GM23248 (cell line): ENCODE measurements at regions not wholly inside any gene's neighbourhood (a gene's known extent, or its start where the extent isn't known, plus 50 kb on each side); places are given as distances from the start of the nearest gene placed in this dataset.
"Not testable (repeated sequence)": the region's sequence is repeated elsewhere in the genome, so short reads cannot be mapped to it uniquely, and the experiment has no call there.

Source experiments
- DNase-seq: peaks from one replicate; pipeline ENCODE4 v3.0.0-alpha.2; 2015
- H2AFZ ChIP-seq: fragments of 200-600 bp; sonication (generic); 2 replicates; pipeline ENCODE4 v1.6.1; 2016; ENCODE audit warnings: antibody characterized with exemption
- H3F3A ChIP-seq: fragments of 200-600 bp; sonication (generic); 2 replicates; pipeline ENCODE4 v1.6.1; 2016; ENCODE audit warnings: mild to moderate bottlenecking, antibody characterized with exemption, mixed run types; ENCODE audit not compliant: insufficient read depth
- H3K27ac ChIP-seq: fragments of 200-600 bp; sonication (generic); 2 replicates; pipeline ENCODE4 v1.5.1; 2016; ENCODE audit warnings: mild to moderate bottlenecking
- H3K27me3 ChIP-seq: fragments of 200-600 bp; sonication (generic); replicated peaks from 2 replicates; pipeline ENCODE4 v1.6.1; 2016; ENCODE audit warnings: mild to moderate bottlenecking; ENCODE audit not compliant: insufficient read depth
- H3K36me3 ChIP-seq: fragments of 200-600 bp; sonication (generic); 2 replicates; pipeline ENCODE4 v1.6.1; 2016; ENCODE audit warnings: low read depth, mild to moderate bottlenecking
- H3K4me1 ChIP-seq: fragments of 200-600 bp; sonication (generic); 2 replicates; pipeline ENCODE4 v1.6.1; 2016; ENCODE audit warnings: mild to moderate bottlenecking; ENCODE audit not compliant: insufficient read depth
- H3K4me2 ChIP-seq: fragments of 200-600 bp; sonication (generic); one replicate; pipeline ENCODE4 v1.6.1; 2016; ENCODE audit warnings: mild to moderate bottlenecking; ENCODE audit not compliant: unreplicated experiment
- H3K4me3 ChIP-seq: fragments of 200-600 bp; sonication (generic); 2 replicates; pipeline ENCODE4 v1.5.1; 2016; ENCODE audit warnings: mild to moderate bottlenecking
- H3K79me2 ChIP-seq: fragments of 200-600 bp; sonication (generic); 2 replicates; pipeline ENCODE4 v1.6.1; 2016; ENCODE audit warnings: mild to moderate bottlenecking; ENCODE audit not compliant: insufficient read depth
- H3K9ac ChIP-seq: fragments of 200-600 bp; sonication (generic); 2 replicates; pipeline ENCODE4 v1.6.1; 2016; ENCODE audit warnings: mild to moderate bottlenecking
- H3K9me2 ChIP-seq: fragments of 200-600 bp; sonication (generic); 2 replicates; pipeline ENCODE4 v1.6.1; 2016; ENCODE audit warnings: mixed run types, mild to moderate bottlenecking, moderate library complexity; ENCODE audit not compliant: insufficient read depth
- H3K9me3 ChIP-seq: fragments of 200-600 bp; sonication (generic); one replicate; pipeline ENCODE4 v1.6.1; 2017; ENCODE audit warnings: low read depth
- H4K20me1 ChIP-seq: fragments of 200-600 bp; sonication (generic); 2 replicates; pipeline ENCODE4 v1.6.0; 2016; ENCODE audit not compliant: insufficient read depth
- EZH2 ChIP-seq: fragments of 200-600 bp; sonication (generic); IDR thresholded peaks from 2 replicates; pipeline ENCODE4 v1.6.1; 2018; ENCODE audit warnings: antibody characterized with exemption, mild to moderate bottlenecking; ENCODE audit not compliant: insufficient read depth, poor library complexity, severe bottlenecking
- EZH2phosphoT487 ChIP-seq: fragments of 200-600 bp; sonication (generic); IDR thresholded peaks from 2 replicates; pipeline ENCODE4 v1.6.1; 2018; ENCODE audit warnings: antibody characterized with exemption, moderate library complexity, mild to moderate bottlenecking, low read depth; ENCODE audit not compliant: insufficient read depth
- WGBS, 2 experiments: methylation state at CpG; one replicate each; pipeline ENCODE4 v1.1.6; 2015 to 2017; ENCODE audit warnings: low lambda C conversion rate in 2 of 2, low coverage in 1 of 2; ENCODE audit errors: missing lambda C conversion rate in 2 of 2; 5-methylcytosine and 5-hydroxymethylcytosine counted together
- in situ Hi-C: fragments of 300-500 bp; cut with MboI; formaldehyde crosslinking; loops from 2 replicates; pipeline ENCODE4 v1.15.0; 2020

DNA sequence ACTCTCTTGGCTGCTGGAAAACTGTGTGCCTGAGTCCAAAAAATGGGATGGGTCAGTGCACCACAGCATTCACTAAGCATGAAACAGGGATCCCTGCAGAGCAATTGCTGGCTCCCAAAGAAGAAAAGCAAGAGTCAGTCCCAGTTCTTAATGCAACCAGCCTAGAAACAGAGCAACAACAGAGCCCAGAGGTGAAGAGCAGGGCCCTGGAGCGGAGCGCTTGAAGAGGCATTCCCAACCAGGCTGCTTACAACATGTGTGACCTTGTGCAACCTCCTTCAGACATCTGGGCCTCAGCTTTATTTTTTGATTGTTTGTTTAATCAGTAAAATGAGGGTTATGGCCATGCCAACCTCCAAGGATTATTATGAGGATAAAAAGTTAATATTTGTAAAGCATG, 543.7 kb upstream of the COBL start:
- Histone ChIP-seq H3K9ac (no peak overlapping the region), H4K20me1 (no peaks in the 10 kb centered on the region), H3K36me3 (no peaks in the 10 kb centered on the region), H3K9me2 (no peaks in the 10 kb centered on the region), H3F3A (no peaks in the 10 kb centered on the region), H3K27ac (no peak overlapping the region), H3K4me3 (no peak overlapping the region), H3K4me1 (no peaks in the 10 kb centered on the region), H3K27me3 (no peaks in the 10 kb centered on the region), H3K79me2 (no peaks in the 10 kb centered on the region), H2AFZ (no peak overlapping the region), H3K4me2 (no peak overlapping the region), H3K9me3 (no peaks in the 10 kb centered on the region)
- no peak for DNase-seq
- 5 to 7% methylated on average over 2 of the region's 2 CpGs for WGBS, 2 experiments
- in situ Hi-C loops, result no loop called here
- TF ChIP-seq EZH2phosphoT487, result no peak
- TF ChIP-seq EZH2, result no peak

GRCh38 chr7:51850126-51850525, 533.5 kb upstream of the COBL start:
- TF ChIP-seq EZH2phosphoT487, result no peak
- no peak for TF ChIP-seq EZH2
- Histone ChIP-seq H3K27me3 (no peaks in the 10 kb centered on the region), H3K4me3 (no peak overlapping the region)

GRCh38 chr7:51847461-51848134, 531.0 kb upstream of the COBL start:
- Histone ChIP-seq H3K27me3 (no peaks in the 10 kb centered on the region), H3K27ac (no peak overlapping the region), H3K79me2 (no peaks in the 10 kb centered on the region), H3K4me2 (no peak overlapping the region), H3K4me3 (no peak overlapping the region), H3K9me2 (no peaks in the 10 kb centered on the region), H4K20me1 (no peaks in the 10 kb centered on the region), H3F3A (no peaks in the 10 kb centered on the region), H3K4me1 (no peaks in the 10 kb centered on the region), H3K9ac (no peak overlapping the region), H2AFZ (no peak overlapping the region), H3K9me3 (no peaks in the 10 kb centered on the region), H3K36me3 (no peaks in the 10 kb centered on the region)
- WGBS, 2 experiments, result 3 to 6% methylated on average over 7 of the region's 7 CpGs
- no peak for TF ChIP-seq EZH2
- TF ChIP-seq EZH2phosphoT487, result no peak
- in situ Hi-C loops, result no loop called here
- DNase-seq, result no peak

More at GRCh38 chr7:51850126-51850525, 533.5 kb upstream of the COBL start:
- Histone ChIP-seq H3K9ac (no peak overlapping the region), H3K9me3 (no peaks in the 10 kb centered on the region), H2AFZ (no peak overlapping the region), H4K20me1 (no peaks in the 10 kb centered on the region), H3K4me1 (no peaks in the 10 kb centered on the region), H3K36me3 (no peaks in the 10 kb centered on the region), H3K9me2 (no peaks in the 10 kb centered on the region), H3K4me2 (no peak overlapping the region), H3F3A (no peaks in the 10 kb centered on the region), H3K27ac (no peak overlapping the region), H3K79me2 (no peaks in the 10 kb centered on the region)
- no peak for DNase-seq
- in situ Hi-C loops, result no loop called here
- WGBS, 2 experiments, result 27 to 29% methylated on average over 2 of the region's 2 CpGs

DNA sequence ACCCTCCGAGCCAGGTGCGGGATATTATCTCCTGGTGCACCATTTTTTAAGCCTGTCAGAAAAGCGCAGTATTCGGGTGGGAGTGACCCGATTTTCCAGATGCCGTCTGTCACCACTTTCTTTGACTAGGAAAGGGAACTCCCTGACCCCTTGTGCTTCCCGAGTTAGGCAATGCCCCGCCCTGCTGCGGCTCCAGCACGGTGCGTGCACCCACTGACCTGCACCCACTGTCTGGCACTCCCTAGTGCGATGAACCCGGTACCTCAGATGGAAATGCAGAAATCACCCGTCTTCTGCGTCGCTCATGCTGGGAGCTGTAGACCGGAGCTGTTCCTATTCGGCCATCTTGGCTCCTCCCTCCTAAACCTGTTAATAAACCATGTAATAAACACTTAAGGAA, 522.5 kb upstream of the COBL start:
- H3K36me3 ChIP-seq, H2AFZ ChIP-seq, H3K9ac ChIP-seq, H3K4me2 ChIP-seq, H3K9me3 ChIP-seq, DNase-seq, H3K4me1 ChIP-seq, H4K20me1 ChIP-seq, H3K79me2 ChIP-seq, H3K9me2 ChIP-seq, H3K27ac ChIP-seq, in situ Hi-C loops, H3K4me3 ChIP-seq, H3F3A ChIP-seq, H3K27me3 ChIP-seq: not testable (repeated sequence)
- WGBS, 2 experiments, result 48 to 51% methylated on average over 18 of the region's 18 CpGs

DNA sequence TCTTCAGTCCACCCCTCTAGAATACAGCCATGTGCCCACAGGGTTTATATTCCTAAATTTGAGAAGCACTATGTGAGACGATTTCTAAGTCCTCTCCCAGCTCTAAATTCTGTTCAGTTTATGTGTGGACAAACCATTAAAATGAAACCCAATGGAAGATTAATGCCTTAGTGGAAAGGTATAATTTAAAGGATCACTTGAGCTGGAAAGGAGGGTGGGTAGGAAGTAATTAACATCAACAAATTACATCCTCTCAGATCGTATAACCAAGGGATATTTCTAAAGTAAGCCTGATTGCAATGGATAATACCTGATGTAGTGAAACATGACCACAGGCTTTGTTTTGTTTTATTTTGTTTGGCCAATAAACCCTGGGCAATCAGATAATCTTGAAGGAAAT, 511.0 kb upstream of the COBL start:
- no peaks in the 10 kb centered on the region for H3K79me2 ChIP-seq
- H3K4me3 ChIP-seq, result no peak overlapping the region
- H3K27me3 ChIP-seq, result no peaks in the 10 kb centered on the region
- no peaks in the 10 kb centered on the region for H3K9me2 ChIP-seq
- no peaks in the 10 kb centered on the region for H3K4me1 ChIP-seq
- in situ Hi-C loops, result no loop called here
- H2AFZ ChIP-seq, result no peak overlapping the region
- TF ChIP-seq EZH2phosphoT487 (no peak), EZH2 (no peak)
- H3K9me3 ChIP-seq, result peaks cover 3% of the 10 kb centered on the region
- H3K27ac ChIP-seq, result no peak overlapping the region
- 0 to 3% methylated on average over 2 of the region's 2 CpGs for WGBS, 2 experiments
- H3F3A ChIP-seq, result no peaks in the 10 kb centered on the region
- H3K9ac ChIP-seq, result no peak overlapping the region
- H3K36me3 ChIP-seq, result no peaks in the 10 kb centered on the region
- no peak for DNase-seq
- H3K4me2 ChIP-seq, result no peak overlapping the region
- H4K20me1 ChIP-seq, result no peaks in the 10 kb centered on the region
